ENCODE measurements at regions not wholly inside any gene's neighbourhood (a gene's known extent, or its start where the extent isn't known, plus 50 kb on each side); places are given as distances from the start of the nearest gene placed in this dataset.

DNA sequence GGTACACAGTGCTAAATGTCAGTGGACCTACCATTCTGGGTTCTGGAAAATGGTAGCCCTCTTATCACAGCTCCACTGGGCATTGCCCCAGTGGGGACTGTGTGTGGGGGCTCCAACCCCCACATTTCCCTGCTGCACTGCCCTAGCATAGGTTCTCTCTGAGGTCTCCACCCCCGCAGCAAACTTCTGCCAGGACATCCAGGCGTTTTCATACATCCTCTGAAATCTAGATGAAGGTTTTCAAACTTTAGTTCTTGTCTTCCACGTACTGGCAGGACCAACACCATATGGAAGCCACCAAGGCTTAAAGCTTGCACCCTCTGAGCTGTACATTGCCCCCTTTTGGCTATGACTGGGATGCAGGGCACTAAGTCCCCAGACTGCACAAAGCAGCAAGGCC is 788.2 kb upstream of the ALCAM start:
- TF ChIP-seq POLR2A (IDR thresholded peaks at IDR 0.05): no peak
- TF ChIP-seq, protein P1, sequence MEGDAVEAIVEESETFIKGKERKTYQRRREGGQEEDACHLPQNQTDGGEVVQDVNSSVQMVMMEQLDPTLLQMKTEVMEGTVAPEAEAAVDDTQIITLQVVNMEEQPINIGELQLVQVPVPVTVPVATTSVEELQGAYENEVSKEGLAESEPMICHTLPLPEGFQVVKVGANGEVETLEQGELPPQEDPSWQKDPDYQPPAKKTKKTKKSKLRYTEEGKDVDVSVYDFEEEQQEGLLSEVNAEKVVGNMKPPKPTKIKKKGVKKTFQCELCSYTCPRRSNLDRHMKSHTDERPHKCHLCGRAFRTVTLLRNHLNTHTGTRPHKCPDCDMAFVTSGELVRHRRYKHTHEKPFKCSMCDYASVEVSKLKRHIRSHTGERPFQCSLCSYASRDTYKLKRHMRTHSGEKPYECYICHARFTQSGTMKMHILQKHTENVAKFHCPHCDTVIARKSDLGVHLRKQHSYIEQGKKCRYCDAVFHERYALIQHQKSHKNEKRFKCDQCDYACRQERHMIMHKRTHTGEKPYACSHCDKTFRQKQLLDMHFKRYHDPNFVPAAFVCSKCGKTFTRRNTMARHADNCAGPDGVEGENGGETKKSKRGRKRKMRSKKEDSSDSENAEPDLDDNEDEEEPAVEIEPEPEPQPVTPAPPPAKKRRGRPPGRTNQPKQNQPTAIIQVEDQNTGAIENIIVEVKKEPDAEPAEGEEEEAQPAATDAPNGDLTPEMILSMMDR (IDR thresholded peaks at IDR 0.05): no peak

All from body of pancreas (tissue), 4 donors.